ENCODE measurements at regions not wholly inside any gene's neighbourhood (a gene's known extent, or its start where the extent isn't known, plus 50 kb on each side); places are given as distances from the start of the nearest gene placed in this dataset.
"Not testable (repeated sequence)": the region's sequence is repeated elsewhere in the genome, so short reads cannot be mapped to it uniquely, and the experiment has no call there.

- FAIRE-seq (no peak), DNase-seq (ENCODE audit: insufficient read length, low spot score) (no peak)
These were observed 74.2 kb upstream of the ATP2B1 start for GRCh38 chr12:89782807-89783206.

- FAIRE-seq (no peak), DNase-seq (ENCODE audit: insufficient read length, low spot score) (no peak)
These were observed 73.4 kb upstream of the ATP2B1 start for GRCh38 chr12:89781946-89782550.

- no peak for DNase-seq (ENCODE audit: insufficient read length, low spot score)
- FAIRE-seq = peak; percentile 48
These were observed 72.5 kb upstream of the ATP2B1 start for GRCh38 chr12:89781156-89781555.

- FAIRE-seq (no peak), DNase-seq (ENCODE audit: insufficient read length, low spot score) (no peak)
These were observed 70.5 kb upstream of the ATP2B1 start for GRCh38 chr12:89779090-89779489.

GRCh38 chr12:89777733-89778379, 69.2 kb upstream of the ATP2B1 start:
- DNase-seq (ENCODE audit: insufficient read length, low spot score) (no peak), FAIRE-seq (no peak)

GRCh38 chr12:89775986-89776365, 67.3 kb upstream of the ATP2B1 start:
- no peak for DNase-seq (ENCODE audit: insufficient read length, low spot score)
- no peak for FAIRE-seq

- FAIRE-seq (no peak), DNase-seq (ENCODE audit: insufficient read length, low spot score) (peak; percentile 62)
These were observed 66.7 kb upstream of the ATP2B1 start for GRCh38 chr12:89775063-89775985.

GRCh38 chr12:89774645-89775044, 66.0 kb upstream of the ATP2B1 start:
- DNase-seq (ENCODE audit: insufficient read length, low spot score) (no peak), FAIRE-seq (no peak)

GRCh38 chr12:89770391-89770790, 61.8 kb upstream of the ATP2B1 start:
- no peak for DNase-seq (ENCODE audit: insufficient read length, low spot score)
- FAIRE-seq = no peak

GRCh38 chr12:89769483-89769818, 60.8 kb upstream of the ATP2B1 start:
- DNase-seq (ENCODE audit: insufficient read length, low spot score) = no peak
- FAIRE-seq = no peak

GRCh38 chr12:89768586-89769482, 60.2 kb upstream of the ATP2B1 start:
- DNase-seq (ENCODE audit: insufficient read length, low spot score) (peak; percentile 65), FAIRE-seq (peak; percentile 9)

- FAIRE-seq = no peak
- DNase-seq (ENCODE audit: insufficient read length, low spot score) = no peak
These were observed 57.6 kb upstream of the ATP2B1 start for GRCh38 chr12:89765959-89766824.

- DNase-seq (ENCODE audit: insufficient read length, low spot score); FAIRE-seq: not testable (repeated sequence)
These were observed 55.5 kb upstream of the ATP2B1 start for GRCh38 chr12:89764164-89764563.

- FAIRE-seq (no peak), DNase-seq (ENCODE audit: insufficient read length, low spot score) (no peak)
These were observed 54.0 kb upstream of the ATP2B1 start for GRCh38 chr12:89762498-89763170.

GRCh38 chr12:89760783-89761182, 52.1 kb upstream of the ATP2B1 start:
- FAIRE-seq = no peak
- no peak for DNase-seq (ENCODE audit: insufficient read length, low spot score)
